Naive thymus-derived CD4-positive, alpha-beta T cell (primary cell): ENCODE measurements at regions not wholly inside any gene's neighbourhood (a gene's known extent, or its start where the extent isn't known, plus 50 kb on each side); places are given as distances from the start of the nearest gene placed in this dataset.
A peak's percentile ranks its signal among the peaks of the same experiment; 100 is the strongest.

Source experiments
- ATAC-seq: fragments of 150-1000 bp; cut with Tn5 transposase; 2 replicates; pipeline ENCODE4 v1.10.0; 2021; ENCODE audit warnings: mild to moderate bottlenecking, moderate library complexity
- CTCF ChIA-PET: fragments of 350-600 bp; sonication (Branson Sonifier 250); formaldehyde crosslinking; loops from one replicate; lab custom pipeline; 2021; ENCODE audit warnings: antibody characterized with exemption; lab: Charles Lee
- POLR2A ChIA-PET: fragments of 350-600 bp; sonication (Branson Sonifier 250); formaldehyde crosslinking; loops from one replicate; lab custom pipeline; 2021; ENCODE audit warnings: antibody characterized with exemption, inconsistent platforms; lab: Charles Lee
- DNase-seq, 9 donors: peaks; one replicate each; pipeline versions ENCODE4 v3.0.0 to v3.0.0-alpha.2; 2020 to 2022; ENCODE audit warnings: mixed read lengths in 1 of 9
- H3K27ac ChIP-seq: one replicate; pipeline ENCODE4 v1.7.0; 2013; ENCODE audit warnings: mild to moderate bottlenecking, low read depth, low read length, moderate library complexity
- H3K27me3 ChIP-seq, 2 donors: one replicate each; pipeline ENCODE4 v1.7.0; 2013; ENCODE audit warnings: low read length in 2 of 2, mild to moderate bottlenecking in 2 of 2, moderate library complexity in 2 of 2; ENCODE audit not compliant: control insufficient read depth in 2 of 2, insufficient read depth in 2 of 2
- H3K36me3 ChIP-seq, 3 experiments: 1 replicate in 2 of 3; 2 replicates in 1 of 3; pipeline ENCODE4 v1.7.0; 2013; ENCODE audit warnings: low read length in 3 of 3, mild to moderate bottlenecking in 3 of 3, moderate library complexity in 1 of 3; ENCODE audit not compliant: insufficient read depth in 3 of 3, control insufficient read depth in 2 of 3
- H3K4me1 ChIP-seq, 2 donors: one replicate each; pipeline ENCODE4 v1.7.0; 2013; ENCODE audit warnings: low read length in 2 of 2, mild to moderate bottlenecking in 2 of 2, moderate library complexity in 1 of 2; ENCODE audit not compliant: control insufficient read depth in 2 of 2, insufficient read depth in 2 of 2
- H3K4me3 ChIP-seq: 2 replicates; pipeline ENCODE4 v1.7.0; 2013; ENCODE audit warnings: mild to moderate bottlenecking, low read length
- H3K9me3 ChIP-seq, 3 experiments: 1 replicate in 2 of 3; 2 replicates in 1 of 3; pipeline ENCODE4 v1.7.0; 2013; ENCODE audit warnings: low read length in 3 of 3; ENCODE audit not compliant: control insufficient read depth in 2 of 3
- H3K27ac Mint-ChIP-seq, 9 donors: one replicate each; pipeline ENCODE4 v1.8.0; 2020 to 2022; ENCODE audit warnings: mixed read lengths in 9 of 9, mild to moderate bottlenecking in 8 of 9, moderate library complexity in 5 of 9, inconsistent platforms in 2 of 9
- H3K27me3 Mint-ChIP-seq, 5 donors: one replicate each; pipeline ENCODE4 v1.8.0; 2021 to 2022; ENCODE audit warnings: mixed read lengths in 5 of 5, mild to moderate bottlenecking in 1 of 5
- H3K36me3 Mint-ChIP-seq, 5 donors: one replicate each; pipeline ENCODE4 v1.8.0; 2020 to 2022; ENCODE audit warnings: mixed read lengths in 5 of 5, mild to moderate bottlenecking in 3 of 5, inconsistent platforms in 1 of 5
- H3K4me1 Mint-ChIP-seq, 7 donors: one replicate each; pipeline ENCODE4 v1.8.0; 2020 to 2022; ENCODE audit warnings: mixed read lengths in 7 of 7, mild to moderate bottlenecking in 3 of 7, inconsistent platforms in 1 of 7
- H3K4me3 Mint-ChIP-seq, 10 donors: one replicate each; pipeline ENCODE4 v1.8.0; 2020 to 2022; ENCODE audit warnings: mild to moderate bottlenecking in 10 of 10, mixed read lengths in 10 of 10, moderate library complexity in 6 of 10, inconsistent platforms in 2 of 10
- H3K9me3 Mint-ChIP-seq, 11 donors: one replicate each; pipeline ENCODE4 v1.8.0; 2020 to 2022; ENCODE audit warnings: mixed read lengths in 11 of 11, mild to moderate bottlenecking in 4 of 11, inconsistent platforms in 1 of 11, moderate library complexity in 1 of 11
- intact Hi-C, 2 donors: fragments of 100-400 bp; cut with micrococcal nuclease; formaldehyde crosslinking; loops; one replicate each; pipeline ENCODE4 v1.15.1; 2023

- no peak for ATAC-seq
- Mint-ChIP-seq H3K4me1 (peaks cover 0 to 9% (median 0%) of the 10 kb centered on the region in 7 donors), H3K9me3 (no peaks in the 10 kb centered on the region), H3K4me3 (no peak overlapping the region), H3K27me3 (peaks cover 0 to 25% (median 7%) of the 10 kb centered on the region in 5 donors), H3K27ac (no peak overlapping the region), H3K36me3 (no peaks in the 10 kb centered on the region)
- ChIA-PET CTCF (no interaction called here), POLR2A (no interaction called here)
- no peak overlapping the region for H3K27ac ChIP-seq
- H3K4me3 ChIP-seq = no peak overlapping the region
- no peaks in the 10 kb centered on the region for H3K36me3 ChIP-seq
- intact Hi-C loops = no loop called here
- no peaks in the 10 kb centered on the region for H3K9me3 ChIP-seq
- no peak for DNase-seq
- no peaks in the 10 kb centered on the region for H3K27me3 ChIP-seq
- H3K4me1 ChIP-seq = no peaks in the 10 kb centered on the region
Measured at GRCh38 chr10:30560326-30560725, 69.2 kb downstream of the LYZL2 start.

GRCh38 chr10:30559180-30559579 lies 70.4 kb downstream of the LYZL2 start:
- Histone ChIP-seq H3K9me3 (no peaks in the 10 kb centered on the region), H3K27me3 (no peaks in the 10 kb centered on the region), H3K36me3 (no peaks in the 10 kb centered on the region), H3K4me1 (no peaks in the 10 kb centered on the region), H3K27ac (no peak overlapping the region), H3K4me3 (no peak overlapping the region)
- CTCF ChIA-PET = no interaction called here
- intact Hi-C loops = no loop called here
- H3K9me3 Mint-ChIP-seq = no peaks in the 10 kb centered on the region
- peaks cover 0 to 25% (median 5%) of the 10 kb centered on the region in 5 donors for H3K27me3 Mint-ChIP-seq
- no peaks in the 10 kb centered on the region for H3K36me3 Mint-ChIP-seq
- H3K4me3 Mint-ChIP-seq = no peak overlapping the region
- no peak overlapping the region for H3K27ac Mint-ChIP-seq
- ATAC-seq = no peak
- no peak for DNase-seq
- POLR2A ChIA-PET = no interaction called here
- H3K4me1 Mint-ChIP-seq = peaks cover 0 to 13% (median 0%) of the 10 kb centered on the region in 7 donors

- H3K4me1 ChIP-seq = no peaks in the 10 kb centered on the region
- H3K9me3 ChIP-seq = no peaks in the 10 kb centered on the region
- Mint-ChIP-seq H3K4me3 (no peak overlapping the region), H3K9me3 (no peaks in the 10 kb centered on the region), H3K27ac (no peak overlapping the region), H3K27me3 (peaks cover 0 to 21% (median 0%) of the 10 kb centered on the region in 5 donors), H3K4me1 (peaks cover 0 to 13% (median 0%) of the 10 kb centered on the region in 7 donors), H3K36me3 (no peaks in the 10 kb centered on the region)
- no peak overlapping the region for H3K27ac ChIP-seq
- no peak overlapping the region for H3K4me3 ChIP-seq
- ChIA-PET CTCF (interaction anchor here (0.6 kb wide), 1 partner anchor 70 kb away, joined by 5 read pairs; no protein-coding TSS in a partner anchor), POLR2A (no interaction called here)
- ATAC-seq (no peak), DNase-seq (no peak)
- intact Hi-C loops = no loop called here
- no peaks in the 10 kb centered on the region for H3K27me3 ChIP-seq
- no peaks in the 10 kb centered on the region for H3K36me3 ChIP-seq
Measured at GRCh38 chr10:30558411-30558810, 71.1 kb downstream of the LYZL2 start.

GRCh38 chr10:30557884-30558283 lies 71.7 kb downstream of the LYZL2 start:
- no peak overlapping the region for H3K27ac ChIP-seq
- H3K9me3 ChIP-seq = no peaks in the 10 kb centered on the region
- no peaks in the 10 kb centered on the region for H3K4me1 ChIP-seq
- Mint-ChIP-seq H3K36me3 (no peaks in the 10 kb centered on the region), H3K4me3 (no peak overlapping the region), H3K4me1 (peaks cover 0 to 9% (median 0%) of the 10 kb centered on the region in 7 donors), H3K9me3 (no peaks in the 10 kb centered on the region), H3K27me3 (peaks cover 0 to 18% (median 0%) of the 10 kb centered on the region in 5 donors), H3K27ac (no peak overlapping the region)
- POLR2A ChIA-PET = no interaction called here
- intact Hi-C loops = no loop called here
- no peak overlapping the region for H3K4me3 ChIP-seq
- no peaks in the 10 kb centered on the region for H3K27me3 ChIP-seq
- H3K36me3 ChIP-seq = no peaks in the 10 kb centered on the region
- CTCF ChIA-PET = no interaction called here
- DNase-seq (no peak), ATAC-seq (peak; percentile 53)

- H3K36me3 Mint-ChIP-seq = no peaks in the 10 kb centered on the region
- CTCF ChIA-PET = interaction anchor here (0.7 kb wide), 1 partner anchor 46 kb away, joined by 3 read pairs; no protein-coding TSS in a partner anchor
- intact Hi-C loops = no loop called here
- no peaks in the 10 kb centered on the region for H3K27me3 ChIP-seq
- DNase-seq (no peak), ATAC-seq (peak; percentile 57)
- H3K4me3 ChIP-seq = no peak overlapping the region
- peaks cover 0 to 18% (median 0%) of the 10 kb centered on the region in 5 donors for H3K27me3 Mint-ChIP-seq
- H3K4me1 Mint-ChIP-seq = peaks cover 0 to 5% (median 0%) of the 10 kb centered on the region in 7 donors
- H3K36me3 ChIP-seq = no peaks in the 10 kb centered on the region
- no peaks in the 10 kb centered on the region for H3K9me3 ChIP-seq
- H3K27ac Mint-ChIP-seq = peak overlapping the region in 1 of 9 donors; percentile 21
- no peaks in the 10 kb centered on the region for H3K4me1 ChIP-seq
- no peaks in the 10 kb centered on the region for H3K9me3 Mint-ChIP-seq
- no peak overlapping the region for H3K27ac ChIP-seq
- H3K4me3 Mint-ChIP-seq = no peak overlapping the region
- POLR2A ChIA-PET = interaction anchor here (0.6 kb wide), 1 partner anchor 1647 kb away, joined by 3 read pairs; no protein-coding TSS in a partner anchor
Measured at GRCh38 chr10:30556189-30556588, 73.4 kb downstream of the LYZL2 start.

GRCh38 chr10:30555465-30555864 lies 74.1 kb downstream of the LYZL2 start:
- intact Hi-C loops = no loop called here
- no peaks in the 10 kb centered on the region for H3K36me3 ChIP-seq
- POLR2A ChIA-PET = no interaction called here
- H3K9me3 Mint-ChIP-seq = no peaks in the 10 kb centered on the region
- H3K4me1 Mint-ChIP-seq = peaks cover 0 to 9% (median 5%) of the 10 kb centered on the region in 7 donors
- no peak for ATAC-seq
- H3K27me3 ChIP-seq = no peaks in the 10 kb centered on the region
- peaks cover 0 to 14% (median 0%) of the 10 kb centered on the region in 5 donors for H3K27me3 Mint-ChIP-seq
- no peaks in the 10 kb centered on the region for H3K4me1 ChIP-seq
- peak overlapping the region in 1 of 9 donors; percentile 21 for H3K27ac Mint-ChIP-seq
- CTCF ChIA-PET = no interaction called here
- H3K36me3 Mint-ChIP-seq = no peaks in the 10 kb centered on the region
- H3K4me3 ChIP-seq = no peak overlapping the region
- H3K9me3 ChIP-seq = no peaks in the 10 kb centered on the region
- no peak for DNase-seq
- H3K4me3 Mint-ChIP-seq = no peak overlapping the region
- H3K27ac ChIP-seq = no peak overlapping the region

- H3K4me1 ChIP-seq = no peaks in the 10 kb centered on the region
- H3K9me3 ChIP-seq = no peaks in the 10 kb centered on the region
- CTCF ChIA-PET = no interaction called here
- Mint-ChIP-seq H3K27ac (no peak overlapping the region), H3K36me3 (no peaks in the 10 kb centered on the region), H3K4me1 (peaks cover 0 to 9% (median 5%) of the 10 kb centered on the region in 7 donors), H3K4me3 (no peak overlapping the region), H3K9me3 (no peaks in the 10 kb centered on the region), H3K27me3 (peaks cover 0 to 14% (median 0%) of the 10 kb centered on the region in 5 donors)
- POLR2A ChIA-PET = no interaction called here
- ATAC-seq (no peak), DNase-seq (no peak)
- no peaks in the 10 kb centered on the region for H3K27me3 ChIP-seq
- H3K36me3 ChIP-seq = no peaks in the 10 kb centered on the region
- intact Hi-C loops = no loop called here
- H3K27ac ChIP-seq = no peak overlapping the region
- no peak overlapping the region for H3K4me3 ChIP-seq
Measured at GRCh38 chr10:30554440-30554825, 75.1 kb downstream of the LYZL2 start.
